IMR-90 (cell line): ENCODE measurements at regions not wholly inside any gene's neighbourhood (a gene's known extent, or its start where the extent isn't known, plus 50 kb on each side); places are given as distances from the start of the nearest gene placed in this dataset.

Source experiments
- ATAC-seq: fragments of 200-7000 bp; cut with Tn5 transposase; 2 replicates; pipeline ENCODE4 v1.9.1; 2020; ENCODE audit warnings: low read depth, mild to moderate bottlenecking, moderate library complexity
- BruUV-seq: library from RNA; stranded (reverse); fragments of 400-500 nt; replicated peaks from 2 replicates; lab custom pipeline; 2021; lab: Mats Ljungman, UMichigan
- CTCF ChIA-PET: fragments of 300-600 bp; formaldehyde crosslinking; extraction: SDS; loops from one replicate; lab custom pipeline; 2021; ENCODE audit warnings: antibody characterized with exemption; lab: Yijun Ruan, JAX
- POLR2A ChIA-PET: fragments of 300-600 bp; sonication (Branson Sonifier 250); formaldehyde crosslinking; loops from one replicate; lab custom pipeline; 2022; ENCODE audit warnings: antibody characterized with exemption; ENCODE audit not compliant: unreplicated experiment; lab: Charles Lee
- DNase-seq: peaks from one replicate; pipeline ENCODE4 v3.0.0; 2013
- H2AFZ ChIP-seq: replicated peaks from 2 replicates; pipeline ENCODE3; 2013; ENCODE audit warnings: low read length, mild to moderate bottlenecking; ENCODE audit not compliant: poor library complexity
- H2AK5ac ChIP-seq: 2 replicates; pipeline ENCODE4 v1.6.1; 2013; ENCODE audit warnings: low read depth, low read length, inconsistent platforms
- H2AK9ac ChIP-seq: replicated peaks from 2 replicates; pipeline ENCODE3; 2013; ENCODE audit warnings: mild to moderate bottlenecking, low read depth, low read length, moderate library complexity; ENCODE audit not compliant: poor library complexity
- H2BK120ac ChIP-seq: 2 replicates; pipeline ENCODE4 v1.6.1; 2013; ENCODE audit warnings: low read depth, low read length, inconsistent platforms
- H2BK15ac ChIP-seq: 3 replicates; pipeline ENCODE4 v1.6.1; 2013; ENCODE audit warnings: low read depth, low read length, inconsistent platforms
- H2BK20ac ChIP-seq: 2 replicates; pipeline ENCODE4 v1.6.1; 2013; ENCODE audit warnings: low read depth, mild to moderate bottlenecking, inconsistent platforms, low read length, moderate library complexity
- H2BK5ac ChIP-seq: 2 replicates; pipeline ENCODE4 v1.6.1; 2013; ENCODE audit warnings: mild to moderate bottlenecking, low read depth, low read length, inconsistent platforms; ENCODE audit not compliant: poor library complexity, severe bottlenecking
- H3K14ac ChIP-seq: replicated peaks from 2 replicates; pipeline ENCODE4 v1.6.1; 2013; ENCODE audit warnings: low read depth, low read length, inconsistent platforms
- H3K18ac ChIP-seq: 2 replicates; pipeline ENCODE4 v1.6.1; 2013; ENCODE audit warnings: low read depth, low read length, control low read depth
- H3K23ac ChIP-seq: 2 replicates; pipeline ENCODE4 v1.6.1; 2013; ENCODE audit warnings: low read depth, low read length, inconsistent platforms
- H3K27ac ChIP-seq: 2 replicates; pipeline ENCODE4 v1.5.1; 2013; ENCODE audit warnings: mild to moderate bottlenecking, control low read depth, low read length; ENCODE audit not compliant: insufficient read depth
- H3K27me3 ChIP-seq: 2 replicates; pipeline ENCODE4 v1.6.1; 2013; ENCODE audit warnings: low read length; ENCODE audit not compliant: control insufficient read depth, insufficient read depth
- H3K36me3 ChIP-seq: 2 replicates; pipeline ENCODE4 v1.6.1; 2013; ENCODE audit warnings: low read length, mixed read lengths; ENCODE audit not compliant: control insufficient read depth, insufficient read depth
- H3K4ac ChIP-seq: 2 replicates; pipeline ENCODE4 v1.6.1; 2013; ENCODE audit warnings: low read depth, low read length, inconsistent platforms
- H3K4me1 ChIP-seq: 2 replicates; pipeline ENCODE4 v1.6.1; 2013; ENCODE audit warnings: low read length, mixed read lengths; ENCODE audit not compliant: control insufficient read depth, insufficient read depth
- H3K4me2 ChIP-seq: 2 replicates; pipeline ENCODE4 v1.6.1; 2013; ENCODE audit warnings: low read depth, mild to moderate bottlenecking, control low read depth, low read length, moderate library complexity
- H3K4me3 ChIP-seq: 2 replicates; pipeline ENCODE4 v1.5.1; 2013; ENCODE audit warnings: low read depth, mild to moderate bottlenecking, control low read depth, low read length, moderate library complexity; ENCODE audit not compliant: insufficient read depth
- H3K56ac ChIP-seq: 2 replicates; pipeline ENCODE4 v1.6.1; 2013; ENCODE audit warnings: low read length, inconsistent platforms; ENCODE audit not compliant: insufficient read depth; ENCODE audit errors: extremely low read depth
- H3K79me1 ChIP-seq, 2 experiments: 2 replicates each; pipeline ENCODE4 v1.6.1; 2013; ENCODE audit warnings: low read length in 2 of 2, inconsistent platforms in 1 of 2, low read depth in 1 of 2
- H3K9ac ChIP-seq: 2 replicates; pipeline ENCODE4 v1.6.1; 2013; ENCODE audit warnings: low read depth, low read length, control low read depth
- H3K9me1 ChIP-seq: 2 replicates; pipeline ENCODE4 v1.6.1; 2013; ENCODE audit warnings: low read length, inconsistent platforms; ENCODE audit not compliant: insufficient read depth
- H3K9me3 ChIP-seq: 2 replicates; pipeline ENCODE4 v1.6.1; 2013; ENCODE audit warnings: low read length; ENCODE audit not compliant: control insufficient read depth, insufficient read depth
- H4K20me1 ChIP-seq: 2 replicates; pipeline ENCODE4 v1.6.1; 2013; ENCODE audit warnings: low read length, inconsistent platforms; ENCODE audit not compliant: insufficient read depth
- H4K5ac ChIP-seq: 2 replicates; pipeline ENCODE4 v1.6.1; 2013; ENCODE audit warnings: mild to moderate bottlenecking, low read depth, low read length, control low read depth
- H4K8ac ChIP-seq, 2 experiments: 2 replicates each; pipeline ENCODE4 v1.6.1; 2013; ENCODE audit warnings: low read depth in 2 of 2, low read length in 2 of 2, control low read depth in 1 of 2, inconsistent platforms in 1 of 2
- H4K91ac ChIP-seq: 2 replicates; pipeline ENCODE4 v1.6.1; 2013; ENCODE audit warnings: low read depth, low read length, inconsistent platforms; ENCODE audit not compliant: insufficient read depth
- ELK1 ChIP-seq: fragments of 150-350 bp; IDR thresholded peaks from 2 replicates; pipeline ENCODE4 v1.6.1; 2016; ENCODE audit warnings: low read depth, mild to moderate bottlenecking, low read length, moderate library complexity, borderline replicate concordance
- WGBS, 2 experiments: methylation state at CpG; one replicate each; pipeline versions ENCODE4 v1.1.5 to v1.1.7; 2013; ENCODE audit warnings: missing lambda C conversion rate in 2 of 2; ENCODE audit not compliant: insufficient read length in 1 of 2; ENCODE audit errors: extremely low coverage in 2 of 2; 5-methylcytosine and 5-hydroxymethylcytosine counted together
- dilution Hi-C: fragments of 300-500 bp; cut with HindIII; formaldehyde crosslinking; loops from one replicate; pipeline ENCODE4 v1.14.3; 2018; ENCODE audit warnings: low sequenced_read_pairs; ENCODE audit not compliant: unreplicated experiment
- in situ Hi-C: fragments of 300-500 bp; cut with MboI; formaldehyde crosslinking; loops from 3 replicates; pipeline ENCODE4 v1.14.3; 2019; ENCODE audit warnings: low sequenced_read_pairs, inconsistent platforms, mixed read lengths
- intact Hi-C: fragments of 100-400 bp; cut with micrococcal nuclease; formaldehyde crosslinking; loops from 2 replicates; pipeline ENCODE4 v1.10.0; 2022
- TF ChIP-seq, protein P1 (sequence below): fragments of 150-350 bp; IDR thresholded peaks from 2 replicates; pipeline ENCODE4 v1.6.1; 2017; ENCODE audit warnings: mild to moderate bottlenecking, antibody characterized with exemption, low read length, low read depth

DNA sequence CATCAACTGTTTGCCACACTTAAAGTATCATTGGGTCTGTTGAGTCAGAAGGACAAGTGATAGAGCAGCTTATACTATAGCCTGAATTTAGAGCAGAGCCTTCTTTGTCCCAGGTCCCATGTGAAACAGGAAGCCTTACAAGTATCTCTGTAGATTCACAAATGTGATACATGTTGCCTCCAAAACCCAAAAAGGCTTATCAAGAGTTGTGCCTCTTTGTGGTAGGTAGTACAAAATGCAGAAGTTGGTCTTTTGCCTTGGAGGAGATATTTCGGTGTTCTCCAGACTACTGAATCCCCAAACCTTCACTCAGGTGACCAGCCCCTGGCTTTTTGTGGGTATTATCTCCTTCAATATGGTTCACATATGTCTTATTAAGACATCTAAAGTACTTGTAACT, 121.2 kb downstream of the GPCPD1 start:
- in situ Hi-C loops (no loop called here), intact Hi-C loops (no loop called here), dilution Hi-C loops (no loop called here)
- H2BK15ac ChIP-seq: no peak overlapping the region
- no peak overlapping the region for H2BK120ac ChIP-seq
- no peaks in the 10 kb centered on the region for H3K36me3 ChIP-seq
- H3K4me1 ChIP-seq: no peaks in the 10 kb centered on the region
- no peak overlapping the region for H2BK5ac ChIP-seq
- no peak overlapping the region for H3K4me2 ChIP-seq
- no peak overlapping the region for H2AFZ ChIP-seq
- H4K20me1 ChIP-seq: no peaks in the 10 kb centered on the region
- no peaks in the 10 kb centered on the region for H3K79me1 ChIP-seq
- H3K18ac ChIP-seq: no peak overlapping the region
- H3K27ac ChIP-seq: no peak overlapping the region
- H3K4ac ChIP-seq: no peak overlapping the region
- H4K5ac ChIP-seq: no peak overlapping the region
- H3K23ac ChIP-seq: no peak overlapping the region
- no peak overlapping the region for H3K14ac ChIP-seq
- no TSS peak for BruUV-seq
- H2AK9ac ChIP-seq: no peak overlapping the region
- no peak for TF ChIP-seq ELK1
- TF ChIP-seq, protein P1, sequence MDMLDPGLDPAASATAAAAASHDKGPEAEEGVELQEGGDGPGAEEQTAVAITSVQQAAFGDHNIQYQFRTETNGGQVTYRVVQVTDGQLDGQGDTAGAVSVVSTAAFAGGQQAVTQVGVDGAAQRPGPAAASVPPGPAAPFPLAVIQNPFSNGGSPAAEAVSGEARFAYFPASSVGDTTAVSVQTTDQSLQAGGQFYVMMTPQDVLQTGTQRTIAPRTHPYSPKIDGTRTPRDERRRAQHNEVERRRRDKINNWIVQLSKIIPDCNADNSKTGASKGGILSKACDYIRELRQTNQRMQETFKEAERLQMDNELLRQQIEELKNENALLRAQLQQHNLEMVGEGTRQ: no peak
- H2BK20ac ChIP-seq: no peak overlapping the region
- no peak overlapping the region for H3K9ac ChIP-seq
- H3K4me3 ChIP-seq: no peak overlapping the region
- WGBS, 2 experiments: no CpG with 5 or more reads among the region's 1 CpG
- H4K91ac ChIP-seq: no peak overlapping the region
- peaks cover 10% of the 10 kb centered on the region for H3K27me3 ChIP-seq
- H3K9me3 ChIP-seq: no peaks in the 10 kb centered on the region
- no peak overlapping the region for H2AK5ac ChIP-seq
- POLR2A ChIA-PET: no interaction called here
- DNase-seq: no peak
- H4K8ac ChIP-seq: no peak overlapping the region
- CTCF ChIA-PET: interaction anchor here (0.6 kb wide), 1 partner anchor 1430 kb away, joined by 3 read pairs; no protein-coding TSS in a partner anchor
- no peak overlapping the region for H3K56ac ChIP-seq
- H3K9me1 ChIP-seq: no peaks in the 10 kb centered on the region
- ATAC-seq: no peak
